A549 (cell line): ENCODE measurements at regions not wholly inside any gene's neighbourhood (a gene's known extent, or its start where the extent isn't known, plus 50 kb on each side); places are given as distances from the start of the nearest gene placed in this dataset.
A peak's percentile ranks its signal among the peaks of the same experiment; 100 is the strongest.

Experiments
- ATAC-seq, 2 experiments: fragments of 200-7000 bp in 1 of 2; fragments of >200 bp in 1 of 2; cut with Nextera tagmentation in 1 of 2; cut with Tn5 transposase in 1 of 2; 3 replicates each; pipeline versions ENCODE4 v1.8.0 to v1.9.1; 2018 to 2020; ENCODE audit warnings: mild to moderate bottlenecking in 1 of 2, moderate library complexity in 1 of 2
- CTCF ChIA-PET: fragments of 300-600 bp; sonication (Branson Sonifier 250); formaldehyde crosslinking; extraction: SDS; loops from one replicate; lab custom pipeline; 2021; ENCODE audit warnings: antibody characterized with exemption, inconsistent platforms; lab: Yijun Ruan, JAX
- POLR2A ChIA-PET: fragments of 350-600 bp; formaldehyde crosslinking; extraction: SDS; loops from one replicate; lab custom pipeline; 2021; ENCODE audit warnings: antibody characterized with exemption, inconsistent platforms; lab: Yijun Ruan, JAX
- DNase-seq, 2 experiments: peaks; one replicate each; pipeline versions ENCODE4 v3.0.0 to v3.0.0-alpha.2; 2011 to 2016; ENCODE audit warnings: low read depth in 1 of 2, low spot score in 1 of 2
- FAIRE-seq: peaks from 2 replicates; lab custom pipeline; 2011; peaks lifted over from hg19 to GRCh38; lab: Jason Lieb, UNC
- H3K27ac ChIP-seq, 2 experiments: fragments of >200 bp; sonication (Bioruptor Twin); formaldehyde crosslinking; 3 replicates each; pipeline ENCODE4 v1.5.1; 2016 to 2017
- H3K4me1 ChIP-seq: fragments of >200 bp; sonication (Bioruptor Twin); formaldehyde crosslinking; 3 replicates; pipeline ENCODE4 v1.6.1; 2016
- H3K4me2 ChIP-seq: fragments of >200 bp; sonication (Bioruptor Twin); formaldehyde crosslinking; 3 replicates; pipeline ENCODE4 v1.6.1; 2016
- H3K4me3 ChIP-seq: fragments of >200 bp; sonication (Bioruptor Twin); formaldehyde crosslinking; 3 replicates; pipeline ENCODE4 v1.5.1; 2016
- H3K9me3 ChIP-seq: fragments of >200 bp; sonication (Bioruptor Twin); formaldehyde crosslinking; 3 replicates; pipeline ENCODE4 v1.6.1; 2016
- CTCF ChIP-seq: fragments of >200 bp; sonication (Bioruptor Twin); formaldehyde crosslinking; IDR thresholded peaks from 3 replicates; pipeline ENCODE4 v1.5.1; 2016
- ELK1 ChIP-seq: fragments of 150-350 bp; IDR thresholded peaks from 2 replicates; pipeline ENCODE4 v1.6.1; 2014; ENCODE audit warnings: low read depth, mild to moderate bottlenecking, low read length
- ESRRA ChIP-seq: fragments of 150-350 bp; IDR thresholded peaks from 2 replicates; pipeline ENCODE4 v1.6.1; 2014; ENCODE audit warnings: mild to moderate bottlenecking, low read length, borderline replicate concordance
- FOXS1 ChIP-seq: fragments of 250-450 bp; sonication (Bioruptor Pico); IDR thresholded peaks from 2 replicates; pipeline ENCODE4 v1.5.0; 2020; ENCODE audit warnings: mild to moderate bottlenecking, moderate library complexity
- GATA3 ChIP-seq: IDR thresholded peaks from 2 replicates; pipeline ENCODE4 v1.6.1; 2012; ENCODE audit warnings: borderline replicate concordance
- HDAC2 ChIP-seq: fragments of 200-600 bp; sonication (generic); IDR thresholded peaks from 2 replicates; pipeline ENCODE4 v1.6.1; 2016
- POLR2A ChIP-seq: IDR thresholded peaks from 2 replicates; pipeline ENCODE4 v1.6.1; 2012; ENCODE audit warnings: mild to moderate bottlenecking, low read length
- RAD21 ChIP-seq, 2 experiments: fragments of >200 bp in 1 of 2; sonication (Bioruptor Twin) in 1 of 2; formaldehyde crosslinking in 1 of 2; IDR thresholded peaks in 1 of 2; conservative IDR thresholded peaks in 1 of 2; 2 replicates in 1 of 2; 3 replicates in 1 of 2; pipeline ENCODE4 v1.6.1; 2012 to 2018; ENCODE audit warnings: inconsistent platforms in 1 of 2
- REST ChIP-seq: fragments of 200-600 bp; sonication (generic); IDR thresholded peaks from 2 replicates; pipeline ENCODE4 v1.6.1; 2016; ENCODE audit warnings: antibody characterized with exemption, mild to moderate bottlenecking, moderate library complexity
- SMC3 ChIP-seq: fragments of >200 bp; sonication (Bioruptor Twin); formaldehyde crosslinking; IDR thresholded peaks from 3 replicates; pipeline ENCODE4 v1.6.1; 2018; ENCODE audit warnings: inconsistent platforms
- TFCP2L1 ChIP-seq: fragments of 250-450 bp; sonication (Bioruptor Pico); IDR thresholded peaks from 2 replicates; pipeline ENCODE4 v1.5.0; 2021; ENCODE audit warnings: mild to moderate bottlenecking
- ZNF302 ChIP-seq: fragments of 250-450 bp; sonication (Bioruptor Pico); IDR thresholded peaks from 2 replicates; pipeline ENCODE4 v1.9.0; 2021; ENCODE audit warnings: inconsistent platforms, mild to moderate bottlenecking, moderate library complexity
- WGBS: methylation state at CpG from one replicate; pipeline ENCODE4 v1.1.6; 2017; ENCODE audit errors: missing lambda C conversion rate; 5-methylcytosine and 5-hydroxymethylcytosine counted together

GRCh38 chrY:12610861-12611260 lies 90.2 kb upstream of the USP9Y start (continued):
- no peak for TF ChIP-seq TFCP2L1 (CRISPR knock-in tag)

GRCh38 chrY:12615733-12616446 lies 85.1 kb upstream of the USP9Y start:
- ATAC-seq (no peak), FAIRE-seq (no peak), DNase-seq (no peak)
- ChIA-PET CTCF (no interaction called here), POLR2A (no interaction called here)
- no peak overlapping the region for H3K4me3 ChIP-seq
- no peak overlapping the region for H3K27ac ChIP-seq
- H3K4me2 ChIP-seq, result no peak overlapping the region
- no peaks in the 10 kb centered on the region for H3K4me1 ChIP-seq
- no peak for TF ChIP-seq ZNF302 (CRISPR knock-in tag)
- no peak for TF ChIP-seq ESRRA
- TF ChIP-seq ELK1, result no peak
- TF ChIP-seq HDAC2, result no peak
- no peaks in the 10 kb centered on the region for H3K9me3 ChIP-seq

GRCh38 chrY:12621454-12622081 lies 79.5 kb upstream of the USP9Y start:
- Histone ChIP-seq H3K4me2 (peak overlapping the region; percentile 38; the same call in 1 of the 3 replicates), H3K27ac (no peak overlapping the region), H3K4me1 (no peaks in the 10 kb centered on the region), H3K4me3 (no peak overlapping the region), H3K9me3 (no peaks in the 10 kb centered on the region)
- DNase-seq (peak in 1 of 2 experiments; percentile 44), FAIRE-seq (no peak), ATAC-seq (peak; percentile 74 to 86; a peak in 5 of 6 replicates)
- POLR2A ChIA-PET, result no interaction called here
- 16% methylated on average over 8 of the region's 16 CpGs for WGBS
- TF ChIP-seq CTCF (peak; percentile 38), RAD21 (conservative IDR thresholded peaks at IDR 0.05 in 1 of 2, IDR thresholded peaks at IDR 0.05 in 1 of 2) (peak; percentile 59 to 70), POLR2A (no peak), GATA3 (no peak), SMC3 (peak; percentile 33; the same call in 1 of the 3 replicates)
- CTCF ChIA-PET, result no interaction called here

GRCh38 chrY:12623204-12623603 lies 77.8 kb upstream of the USP9Y start:
- DNase-seq (no peak), FAIRE-seq (no peak), ATAC-seq (no peak)
- H3K9me3 ChIP-seq, result no peaks in the 10 kb centered on the region
- no peak for TF ChIP-seq FOXS1
- no peak for TF ChIP-seq REST
- no peak overlapping the region for H3K27ac ChIP-seq
- CTCF ChIA-PET, result no interaction called here
- H3K4me2 ChIP-seq, result no peak overlapping the region
- no peak overlapping the region for H3K4me3 ChIP-seq
- POLR2A ChIA-PET, result no interaction called here
- WGBS, result 0% methylated on average over 1 of the region's 1 CpG
- no peaks in the 10 kb centered on the region for H3K4me1 ChIP-seq
